Hepatocyte (in vitro differentiated cells): ENCODE measurements at regions not wholly inside any gene's neighbourhood (a gene's known extent, or its start where the extent isn't known, plus 50 kb on each side); places are given as distances from the start of the nearest gene placed in this dataset.

Experiments used
- EZH2 ChIP-seq: fragments of 200-600 bp; sonication (generic); IDR thresholded peaks from 2 replicates; pipeline ENCODE4 v1.6.1; 2016; ENCODE audit warnings: antibody characterized with exemption, mild to moderate bottlenecking, borderline replicate concordance
- EZH2phosphoT487 ChIP-seq: fragments of 200-600 bp; sonication (generic); IDR thresholded peaks from one replicate; pipeline ENCODE4 v1.6.1; 2018; ENCODE audit warnings: antibody characterized with exemption, mild to moderate bottlenecking, low read depth, moderate library complexity; ENCODE audit not compliant: unreplicated experiment, severe bottlenecking
- TF ChIP-seq, protein P1 (sequence below): fragments of 200-600 bp; sonication (generic); IDR thresholded peaks from 2 replicates; pipeline ENCODE4 v1.5.1; 2016; ENCODE audit warnings: antibody characterized with exemption, mild to moderate bottlenecking; ENCODE audit not compliant: poor library complexity

DNA sequence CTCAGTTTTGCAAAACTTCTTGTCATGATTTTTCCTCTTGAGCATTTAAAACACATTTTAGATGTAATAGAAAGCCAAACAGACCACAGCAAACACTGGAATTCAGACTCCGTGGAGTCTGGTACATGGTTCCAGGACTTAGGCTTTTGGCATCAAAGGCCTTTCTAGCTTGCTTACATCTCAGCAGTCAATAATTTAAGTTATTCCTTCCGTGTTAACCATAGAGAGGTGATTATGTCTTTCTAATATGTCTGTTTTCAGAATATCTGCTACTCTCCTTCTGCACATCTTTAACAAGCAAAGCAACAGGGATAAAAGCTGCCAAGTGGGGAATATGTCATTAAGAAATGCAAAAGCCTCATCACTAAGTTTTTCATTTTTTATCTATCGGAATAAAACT is 171.7 kb upstream of the CRBN start:
- TF ChIP-seq, protein P1, sequence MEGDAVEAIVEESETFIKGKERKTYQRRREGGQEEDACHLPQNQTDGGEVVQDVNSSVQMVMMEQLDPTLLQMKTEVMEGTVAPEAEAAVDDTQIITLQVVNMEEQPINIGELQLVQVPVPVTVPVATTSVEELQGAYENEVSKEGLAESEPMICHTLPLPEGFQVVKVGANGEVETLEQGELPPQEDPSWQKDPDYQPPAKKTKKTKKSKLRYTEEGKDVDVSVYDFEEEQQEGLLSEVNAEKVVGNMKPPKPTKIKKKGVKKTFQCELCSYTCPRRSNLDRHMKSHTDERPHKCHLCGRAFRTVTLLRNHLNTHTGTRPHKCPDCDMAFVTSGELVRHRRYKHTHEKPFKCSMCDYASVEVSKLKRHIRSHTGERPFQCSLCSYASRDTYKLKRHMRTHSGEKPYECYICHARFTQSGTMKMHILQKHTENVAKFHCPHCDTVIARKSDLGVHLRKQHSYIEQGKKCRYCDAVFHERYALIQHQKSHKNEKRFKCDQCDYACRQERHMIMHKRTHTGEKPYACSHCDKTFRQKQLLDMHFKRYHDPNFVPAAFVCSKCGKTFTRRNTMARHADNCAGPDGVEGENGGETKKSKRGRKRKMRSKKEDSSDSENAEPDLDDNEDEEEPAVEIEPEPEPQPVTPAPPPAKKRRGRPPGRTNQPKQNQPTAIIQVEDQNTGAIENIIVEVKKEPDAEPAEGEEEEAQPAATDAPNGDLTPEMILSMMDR = no peak
- TF ChIP-seq EZH2phosphoT487 (no peak), EZH2 (no peak)
